A673 (cell line): ENCODE measurements at regions not wholly inside any gene's neighbourhood (a gene's known extent, or its start where the extent isn't known, plus 50 kb on each side); places are given as distances from the start of the nearest gene placed in this dataset.

ENCODE experiments used
- EZH2 ChIP-seq: fragments of 200-600 bp; sonication (generic); IDR thresholded peaks from 2 replicates; pipeline ENCODE4 v1.6.1; 2017; ENCODE audit warnings: borderline replicate concordance, low read depth, mild to moderate bottlenecking, mixed read lengths, antibody characterized with exemption, low read length; ENCODE audit not compliant: poor library complexity, severe bottlenecking
- TF ChIP-seq, protein P1 (sequence below): fragments of 300-800, 200-600 bp; sonication (generic); conservative IDR thresholded peaks from 2 replicates; pipeline ENCODE4 v1.5.1; 2017; ENCODE audit warnings: low read depth, mild to moderate bottlenecking, antibody characterized with exemption, low read length, moderate library complexity, mixed read lengths

DNA sequence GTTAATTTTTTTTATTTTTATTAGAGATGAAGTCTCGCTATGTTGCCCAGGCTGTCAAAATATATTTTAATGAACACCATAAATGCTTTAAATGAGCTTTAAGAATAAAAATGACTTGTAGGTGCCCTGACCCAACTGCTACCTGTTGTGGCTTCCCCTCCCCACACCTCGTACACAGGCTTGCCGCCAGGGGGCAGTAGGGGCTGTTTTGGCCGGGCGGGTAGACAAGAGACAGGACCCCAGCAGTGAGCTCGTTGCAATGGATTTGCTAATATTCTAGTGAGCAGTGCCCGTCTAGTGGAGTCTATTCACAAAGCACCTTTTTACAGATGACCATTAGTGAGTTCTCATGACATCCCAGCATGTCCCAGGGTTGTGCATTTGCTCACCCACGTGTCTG, 418.1 kb downstream of the OCA2 start:
- TF ChIP-seq, protein P1, sequence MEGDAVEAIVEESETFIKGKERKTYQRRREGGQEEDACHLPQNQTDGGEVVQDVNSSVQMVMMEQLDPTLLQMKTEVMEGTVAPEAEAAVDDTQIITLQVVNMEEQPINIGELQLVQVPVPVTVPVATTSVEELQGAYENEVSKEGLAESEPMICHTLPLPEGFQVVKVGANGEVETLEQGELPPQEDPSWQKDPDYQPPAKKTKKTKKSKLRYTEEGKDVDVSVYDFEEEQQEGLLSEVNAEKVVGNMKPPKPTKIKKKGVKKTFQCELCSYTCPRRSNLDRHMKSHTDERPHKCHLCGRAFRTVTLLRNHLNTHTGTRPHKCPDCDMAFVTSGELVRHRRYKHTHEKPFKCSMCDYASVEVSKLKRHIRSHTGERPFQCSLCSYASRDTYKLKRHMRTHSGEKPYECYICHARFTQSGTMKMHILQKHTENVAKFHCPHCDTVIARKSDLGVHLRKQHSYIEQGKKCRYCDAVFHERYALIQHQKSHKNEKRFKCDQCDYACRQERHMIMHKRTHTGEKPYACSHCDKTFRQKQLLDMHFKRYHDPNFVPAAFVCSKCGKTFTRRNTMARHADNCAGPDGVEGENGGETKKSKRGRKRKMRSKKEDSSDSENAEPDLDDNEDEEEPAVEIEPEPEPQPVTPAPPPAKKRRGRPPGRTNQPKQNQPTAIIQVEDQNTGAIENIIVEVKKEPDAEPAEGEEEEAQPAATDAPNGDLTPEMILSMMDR, result no peak
- TF ChIP-seq EZH2, result no peak
